ENCODE measurements at regions not wholly inside any gene's neighbourhood (a gene's known extent, or its start where the extent isn't known, plus 50 kb on each side); places are given as distances from the start of the nearest gene placed in this dataset.

- TF ChIP-seq POLR2AphosphoS5 (IDR thresholded peaks at IDR 0.05; ENCODE audit: borderline replicate concordance, low read depth, low read length), result no peak
- TF ChIP-seq EZH2 (IDR thresholded peaks at IDR 0.05), result no peak
These were observed 390.1 kb downstream of the ADAM29 start for GRCh38 chr4:175308236-175308635.

Measured in SK-N-MC (cell line).